CD4-positive, alpha-beta T cell (primary cell): ENCODE measurements at regions not wholly inside any gene's neighbourhood (a gene's known extent, or its start where the extent isn't known, plus 50 kb on each side); places are given as distances from the start of the nearest gene placed in this dataset.

Experiments
- ATAC-seq: fragments of 200-7000 bp; cut with Tn5 transposase; one replicate; pipeline ENCODE4 v1.10.0; 2022; ENCODE audit warnings: mild to moderate bottlenecking; ENCODE audit not compliant: poor library complexity
- CTCF ChIA-PET: fragments of 350-600 bp; sonication (Branson Sonifier 250); formaldehyde crosslinking; loops from one replicate; lab custom pipeline; 2021; ENCODE audit warnings: antibody characterized with exemption, inconsistent platforms; lab: Charles Lee
- POLR2A ChIA-PET: fragments of 350-600 bp; sonication (Branson Sonifier 250); formaldehyde crosslinking; loops from one replicate; lab custom pipeline; 2021; ENCODE audit warnings: antibody characterized with exemption, inconsistent platforms; lab: Charles Lee
- DNase-seq, 14 experiments: peaks; one replicate each; pipeline ENCODE4 v3.0.0-alpha.2; 2013 to 2020; ENCODE audit warnings: mixed read lengths in 2 of 14
- H3K27ac ChIP-seq, 2 donors: one replicate each; pipeline versions ENCODE4 v1.5.1 to v1.7.0; 2013; ENCODE audit warnings: low read length in 2 of 2, low read depth in 1 of 2, mild to moderate bottlenecking in 1 of 2
- H3K27me3 ChIP-seq, 2 experiments: 1 replicate in 1 of 2; 2 replicates in 1 of 2; pipeline versions ENCODE4 v1.6.1 to v1.7.0; 2013; ENCODE audit warnings: low read length in 2 of 2, control low read depth in 1 of 2, mild to moderate bottlenecking in 1 of 2, moderate library complexity in 1 of 2; ENCODE audit not compliant: insufficient read depth in 2 of 2, control insufficient read depth in 1 of 2
- H3K36me3 ChIP-seq: one replicate; pipeline ENCODE4 v1.6.1; 2013; ENCODE audit warnings: low read length, control low read depth; ENCODE audit not compliant: insufficient read depth
- H3K4me1 ChIP-seq: one replicate; pipeline ENCODE4 v1.6.1; 2013; ENCODE audit warnings: low read length, control low read depth; ENCODE audit not compliant: insufficient read depth
- H3K4me3 ChIP-seq: one replicate; pipeline ENCODE4 v1.5.1; 2013; ENCODE audit warnings: mild to moderate bottlenecking, low read length, moderate library complexity
- H3K9me3 ChIP-seq, 2 experiments: 1 replicate in 1 of 2; 2 replicates in 1 of 2; pipeline versions ENCODE4 v1.6.1 to v1.7.0; 2013; ENCODE audit warnings: low read length in 2 of 2, mild to moderate bottlenecking in 2 of 2, control low read depth in 1 of 2, moderate library complexity in 1 of 2; ENCODE audit not compliant: control insufficient read depth in 1 of 2, insufficient read depth in 1 of 2
- H3K27ac Mint-ChIP-seq: one replicate; pipeline ENCODE4 v1.8.0; 2020; ENCODE audit warnings: mixed read lengths
- H3K27me3 Mint-ChIP-seq: one replicate; pipeline ENCODE4 v1.8.0; 2021; ENCODE audit warnings: mixed read lengths
- H3K36me3 Mint-ChIP-seq: one replicate; pipeline ENCODE4 v1.8.0; 2021; ENCODE audit warnings: low read depth, mixed read lengths
- H3K4me1 Mint-ChIP-seq: one replicate; pipeline ENCODE4 v1.8.0; 2021; ENCODE audit warnings: low read depth, mixed read lengths
- H3K4me3 Mint-ChIP-seq: one replicate; pipeline ENCODE4 v1.8.0; 2020; ENCODE audit warnings: mild to moderate bottlenecking, mixed read lengths
- H3K9me3 Mint-ChIP-seq: one replicate; pipeline ENCODE4 v1.8.0; 2020; ENCODE audit warnings: mixed read lengths
- intact Hi-C, 2 experiments: fragments of 100-400 bp; cut with DNase I in 1 of 2; cut with micrococcal nuclease in 1 of 2; formaldehyde crosslinking; loops; one replicate each; pipeline versions ENCODE4 v1.15.1 to v1.9.0; 2023 to 2025; cut with DNase I, micrococcal nuclease
- TF ChIP-seq, protein P1 (sequence below): fragments of 200-600 bp; IDR thresholded peaks from one replicate; pipeline ENCODE4 v1.8.0; 2022; ENCODE audit warnings: antibody characterized with exemption, mild to moderate bottlenecking

GRCh38 chr13:57017357-57017756, 123.4 kb upstream of the PRR20A start:
- no peaks in the 10 kb centered on the region for H3K4me1 Mint-ChIP-seq
- no peaks in the 10 kb centered on the region for H3K36me3 ChIP-seq
- no peak overlapping the region for H3K27ac ChIP-seq
- TF ChIP-seq, protein P1, sequence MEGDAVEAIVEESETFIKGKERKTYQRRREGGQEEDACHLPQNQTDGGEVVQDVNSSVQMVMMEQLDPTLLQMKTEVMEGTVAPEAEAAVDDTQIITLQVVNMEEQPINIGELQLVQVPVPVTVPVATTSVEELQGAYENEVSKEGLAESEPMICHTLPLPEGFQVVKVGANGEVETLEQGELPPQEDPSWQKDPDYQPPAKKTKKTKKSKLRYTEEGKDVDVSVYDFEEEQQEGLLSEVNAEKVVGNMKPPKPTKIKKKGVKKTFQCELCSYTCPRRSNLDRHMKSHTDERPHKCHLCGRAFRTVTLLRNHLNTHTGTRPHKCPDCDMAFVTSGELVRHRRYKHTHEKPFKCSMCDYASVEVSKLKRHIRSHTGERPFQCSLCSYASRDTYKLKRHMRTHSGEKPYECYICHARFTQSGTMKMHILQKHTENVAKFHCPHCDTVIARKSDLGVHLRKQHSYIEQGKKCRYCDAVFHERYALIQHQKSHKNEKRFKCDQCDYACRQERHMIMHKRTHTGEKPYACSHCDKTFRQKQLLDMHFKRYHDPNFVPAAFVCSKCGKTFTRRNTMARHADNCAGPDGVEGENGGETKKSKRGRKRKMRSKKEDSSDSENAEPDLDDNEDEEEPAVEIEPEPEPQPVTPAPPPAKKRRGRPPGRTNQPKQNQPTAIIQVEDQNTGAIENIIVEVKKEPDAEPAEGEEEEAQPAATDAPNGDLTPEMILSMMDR, result no peak
- intact Hi-C loops, result no loop called here
- DNase-seq, result no peak
- no peaks in the 10 kb centered on the region for H3K27me3 Mint-ChIP-seq
- H3K36me3 Mint-ChIP-seq, result no peaks in the 10 kb centered on the region
- ATAC-seq, result no peak
- H3K4me1 ChIP-seq, result no peaks in the 10 kb centered on the region
- no peaks in the 10 kb centered on the region for H3K27me3 ChIP-seq
- ChIA-PET CTCF (no interaction called here), POLR2A (no interaction called here)
- H3K4me3 Mint-ChIP-seq, result no peak overlapping the region
- H3K27ac Mint-ChIP-seq, result no peak overlapping the region
- H3K4me3 ChIP-seq, result no peak overlapping the region
- H3K9me3 ChIP-seq, result peaks cover 4 to 8% of the 10 kb centered on the region in 2 experiments
- peaks cover 23% of the 10 kb centered on the region for H3K9me3 Mint-ChIP-seq

GRCh38 chr13:57018915-57019314, 121.8 kb upstream of the PRR20A start:
- intact Hi-C loops, result no loop called here
- CTCF ChIA-PET, result no interaction called here

DNA sequence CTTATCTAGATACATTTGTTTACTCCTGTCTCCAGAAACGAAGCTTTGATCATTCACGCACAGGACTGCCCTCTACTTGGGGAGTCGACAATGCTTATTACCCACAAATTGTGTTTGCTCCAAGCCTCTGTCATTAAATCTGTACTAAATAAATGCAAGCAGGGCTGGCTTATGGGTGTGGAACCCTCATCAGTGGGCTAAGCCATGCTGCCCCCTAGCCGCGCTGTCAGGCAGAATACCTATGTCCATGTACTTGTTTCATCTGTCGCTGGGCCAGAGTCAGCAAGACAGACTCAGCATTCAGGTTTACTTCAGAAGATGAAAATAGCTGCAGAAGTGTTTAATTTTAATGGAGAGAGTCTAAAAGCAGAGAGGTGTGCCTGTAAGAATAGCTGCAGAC, 110.0 kb upstream of the PRR20A start:
- no peaks in the 10 kb centered on the region for H3K36me3 ChIP-seq
- Mint-ChIP-seq H3K27ac (no peak overlapping the region), H3K4me1 (no peaks in the 10 kb centered on the region), H3K36me3 (no peaks in the 10 kb centered on the region), H3K9me3 (peaks cover 11% of the 10 kb centered on the region), H3K4me3 (no peak overlapping the region), H3K27me3 (no peaks in the 10 kb centered on the region)
- CTCF ChIA-PET, result no interaction called here
- POLR2A ChIA-PET, result no interaction called here
- H3K27me3 ChIP-seq, result no peaks in the 10 kb centered on the region
- H3K4me1 ChIP-seq, result no peaks in the 10 kb centered on the region
- H3K4me3 ChIP-seq, result no peak overlapping the region
- peaks cover 7 to 8% of the 10 kb centered on the region in 2 experiments for H3K9me3 ChIP-seq
- no peak overlapping the region for H3K27ac ChIP-seq
- no peak for DNase-seq
- ATAC-seq, result no peak
- intact Hi-C loops, result no loop called here
- TF ChIP-seq, protein P1, result no peak

More at GRCh38 chr13:57018915-57019314, 121.8 kb upstream of the PRR20A start:
- POLR2A ChIA-PET, result interaction anchor here (0.7 kb wide), 1 partner anchor 40 kb away, joined by 3 read pairs; no protein-coding TSS in a partner anchor
- TF ChIP-seq, protein P1, result no peak
- H3K4me3 Mint-ChIP-seq, result no peak overlapping the region
- no peaks in the 10 kb centered on the region for H3K36me3 Mint-ChIP-seq
- Histone ChIP-seq H3K4me1 (no peaks in the 10 kb centered on the region), H3K4me3 (no peak overlapping the region), H3K27me3 (no peaks in the 10 kb centered on the region), H3K36me3 (no peaks in the 10 kb centered on the region), H3K9me3 (peaks cover 8% of the 10 kb centered on the region in 2 experiments), H3K27ac (no peak overlapping the region)
- no peaks in the 10 kb centered on the region for H3K4me1 Mint-ChIP-seq
- no peak for DNase-seq
- H3K27ac Mint-ChIP-seq, result no peak overlapping the region
- H3K9me3 Mint-ChIP-seq, result peaks cover 23% of the 10 kb centered on the region
- ATAC-seq, result no peak
- H3K27me3 Mint-ChIP-seq, result no peaks in the 10 kb centered on the region
